Neural progenitor cell (in vitro differentiated cells): ENCODE measurements at regions not wholly inside any gene's neighbourhood (a gene's known extent, or its start where the extent isn't known, plus 50 kb on each side); places are given as distances from the start of the nearest gene placed in this dataset.

Experiments used
- DNase-seq: peaks from one replicate; pipeline ENCODE4 v3.0.0-alpha.2; 2016; ENCODE audit warnings: low spot score
- H2AFZ ChIP-seq: fragments of 200-600 bp; sonication (generic); replicated peaks from 2 replicates; pipeline ENCODE4 v1.6.1; 2016; ENCODE audit warnings: antibody characterized with exemption
- H3F3A ChIP-seq: fragments of 200-600 bp; sonication (generic); 2 replicates; pipeline ENCODE4 v1.6.1; 2016; ENCODE audit warnings: antibody characterized with exemption, low read depth
- H3K27ac ChIP-seq: fragments of 200-600 bp; sonication (generic); 2 replicates; pipeline ENCODE4 v1.5.1; 2016; ENCODE audit warnings: mild to moderate bottlenecking
- H3K27me3 ChIP-seq: fragments of 200-600 bp; sonication (generic); 2 replicates; pipeline ENCODE4 v1.6.1; 2016; ENCODE audit warnings: mild to moderate bottlenecking, moderate library complexity
- H3K36me3 ChIP-seq: fragments of 200-600 bp; sonication (generic); 2 replicates; pipeline ENCODE4 v1.5.1; 2016
- H3K4me1 ChIP-seq: fragments of 200-600 bp; sonication (generic); 2 replicates; pipeline ENCODE4 v1.6.1; 2016; ENCODE audit warnings: mixed run types
- H3K4me2 ChIP-seq: fragments of 200-600 bp; sonication (generic); 2 replicates; pipeline ENCODE4 v1.6.1; 2016
- H3K4me3 ChIP-seq: fragments of 200-600 bp; sonication (generic); 2 replicates; pipeline ENCODE4 v1.5.1; 2016
- H3K79me2 ChIP-seq: fragments of 200-600 bp; sonication (generic); 2 replicates; pipeline ENCODE4 v1.6.1; 2016; ENCODE audit warnings: low read depth
- H3K9ac ChIP-seq: fragments of 200-600 bp; sonication (generic); 2 replicates; pipeline ENCODE4 v1.6.1; 2016
- H3K9me3 ChIP-seq: fragments of 200-600 bp; sonication (generic); 2 replicates; pipeline ENCODE4 v1.5.1; 2016; ENCODE audit warnings: low read depth
- H4K20me1 ChIP-seq: fragments of 200-600 bp; sonication (generic); 2 replicates; pipeline ENCODE4 v1.6.1; 2016; ENCODE audit warnings: low read depth
- H3K27ac Mint-ChIP-seq: 3 replicates; pipeline ENCODE4 v1.8.0; 2021; ENCODE audit warnings: mixed read lengths
- H3K27me3 Mint-ChIP-seq: 2 replicates; pipeline ENCODE4 v1.8.0; 2022; ENCODE audit warnings: low read depth, mild to moderate bottlenecking, inconsistent platforms, moderate library complexity, mixed read lengths; ENCODE audit not compliant: insufficient read depth
- H3K36me3 Mint-ChIP-seq: 3 replicates; pipeline ENCODE4 v1.8.0; 2021; ENCODE audit warnings: mixed read lengths
- H3K4me1 Mint-ChIP-seq: 3 replicates; pipeline ENCODE4 v1.8.0; 2021; ENCODE audit warnings: mixed read lengths
- H3K4me3 Mint-ChIP-seq: 3 replicates; pipeline ENCODE4 v1.8.0; 2021; ENCODE audit warnings: mild to moderate bottlenecking, moderate library complexity, mixed read lengths
- H3K9me3 Mint-ChIP-seq: 3 replicates; pipeline ENCODE4 v1.8.0; 2020; ENCODE audit warnings: mixed read lengths
- CTCF ChIP-seq: fragments of 200-600 bp; sonication (generic); IDR thresholded peaks from 2 replicates; pipeline ENCODE4 v1.5.1; 2017; ENCODE audit warnings: antibody characterized with exemption, mild to moderate bottlenecking
- EZH2 ChIP-seq: fragments of 200-600 bp; sonication (generic); IDR thresholded peaks from 2 replicates; pipeline ENCODE4 v1.6.1; 2017; ENCODE audit warnings: antibody characterized with exemption, mild to moderate bottlenecking, moderate library complexity
- EZH2phosphoT487 ChIP-seq: fragments of 200-600 bp; sonication (generic); IDR thresholded peaks from 2 replicates; pipeline ENCODE4 v1.6.1; 2017; ENCODE audit warnings: antibody characterized with exemption

- Histone ChIP-seq H4K20me1 (no peaks in the 10 kb centered on the region), H3K9ac (no peak overlapping the region), H3K27me3 (no peaks in the 10 kb centered on the region), H3F3A (no peaks in the 10 kb centered on the region), H3K4me1 (no peaks in the 10 kb centered on the region), H3K27ac (no peak overlapping the region), H3K9me3 (peaks cover 4% of the 10 kb centered on the region), H3K36me3 (no peaks in the 10 kb centered on the region), H3K4me2 (no peak overlapping the region), H2AFZ (no peak overlapping the region), H3K79me2 (no peaks in the 10 kb centered on the region), H3K4me3 (no peak overlapping the region)
- Mint-ChIP-seq H3K4me3 (no peak overlapping the region), H3K27ac (no peak overlapping the region), H3K9me3 (peaks cover 6% of the 10 kb centered on the region), H3K36me3 (no peaks in the 10 kb centered on the region), H3K4me1 (no peaks in the 10 kb centered on the region), H3K27me3 (no peaks in the 10 kb centered on the region)
- no peak for TF ChIP-seq EZH2phosphoT487
- DNase-seq: no peak
These were observed 1592.9 kb downstream of the MRPL39 start for GRCh38 chr21:24014381-24014780.

GRCh38 chr21:24011087-24011486, 1596.2 kb downstream of the MRPL39 start:
- Mint-ChIP-seq H3K27me3 (no peaks in the 10 kb centered on the region), H3K4me1 (no peaks in the 10 kb centered on the region), H3K36me3 (no peaks in the 10 kb centered on the region), H3K9me3 (peaks cover 2% of the 10 kb centered on the region), H3K27ac (no peak overlapping the region), H3K4me3 (no peak overlapping the region)
- no peak overlapping the region for H3K9ac ChIP-seq
- no peaks in the 10 kb centered on the region for H3K79me2 ChIP-seq
- H3K27me3 ChIP-seq: no peaks in the 10 kb centered on the region
- TF ChIP-seq EZH2 (no peak), EZH2phosphoT487 (no peak), CTCF (no peak)
- H4K20me1 ChIP-seq: no peaks in the 10 kb centered on the region
- H3K4me3 ChIP-seq: no peak overlapping the region
- no peaks in the 10 kb centered on the region for H3F3A ChIP-seq
- H3K4me2 ChIP-seq: no peak overlapping the region
- H3K36me3 ChIP-seq: no peaks in the 10 kb centered on the region
- no peaks in the 10 kb centered on the region for H3K4me1 ChIP-seq
- DNase-seq: no peak
- no peak overlapping the region for H3K27ac ChIP-seq
- no peak overlapping the region for H2AFZ ChIP-seq
- peaks cover 7% of the 10 kb centered on the region for H3K9me3 ChIP-seq

GRCh38 chr21:24007592-24007991, 1599.7 kb downstream of the MRPL39 start:
- Histone ChIP-seq H3F3A (no peaks in the 10 kb centered on the region), H4K20me1 (no peaks in the 10 kb centered on the region), H3K27me3 (no peaks in the 10 kb centered on the region), H3K27ac (no peak overlapping the region), H3K9ac (no peak overlapping the region), H3K36me3 (no peaks in the 10 kb centered on the region), H3K4me2 (no peak overlapping the region), H3K4me1 (no peaks in the 10 kb centered on the region), H2AFZ (no peak overlapping the region), H3K4me3 (no peak overlapping the region), H3K79me2 (no peaks in the 10 kb centered on the region), H3K9me3 (peaks cover 7% of the 10 kb centered on the region)
- DNase-seq: no peak
- no peaks in the 10 kb centered on the region for H3K36me3 Mint-ChIP-seq
- H3K4me3 Mint-ChIP-seq: no peak overlapping the region
- no peaks in the 10 kb centered on the region for H3K4me1 Mint-ChIP-seq
- peaks cover 21% of the 10 kb centered on the region for H3K9me3 Mint-ChIP-seq
- no peaks in the 10 kb centered on the region for H3K27me3 Mint-ChIP-seq
- TF ChIP-seq CTCF (no peak), EZH2 (no peak), EZH2phosphoT487 (no peak)
- no peak overlapping the region for H3K27ac Mint-ChIP-seq

GRCh38 chr21:23986987-23987386, 1620.3 kb downstream of the MRPL39 start:
- H4K20me1 ChIP-seq: no peaks in the 10 kb centered on the region
- H3K36me3 ChIP-seq: no peaks in the 10 kb centered on the region
- H3K4me3 ChIP-seq: no peak overlapping the region
- no peaks in the 10 kb centered on the region for H3K4me1 ChIP-seq
- H3K79me2 ChIP-seq: no peaks in the 10 kb centered on the region
- no peak overlapping the region for H3K27ac Mint-ChIP-seq
- no peak overlapping the region for H3K4me3 Mint-ChIP-seq
- H2AFZ ChIP-seq: no peak overlapping the region
- no peaks in the 10 kb centered on the region for H3K4me1 Mint-ChIP-seq
- no peak overlapping the region for H3K9ac ChIP-seq
- H3K27me3 Mint-ChIP-seq: no peaks in the 10 kb centered on the region
- no peak for TF ChIP-seq EZH2phosphoT487
- no peak for TF ChIP-seq CTCF
- TF ChIP-seq EZH2: no peak
- H3K36me3 Mint-ChIP-seq: no peaks in the 10 kb centered on the region
- no peak for DNase-seq
- no peak overlapping the region for H3K27ac ChIP-seq
- H3K4me2 ChIP-seq: no peak overlapping the region
- no peaks in the 10 kb centered on the region for H3F3A ChIP-seq
- H3K9me3 Mint-ChIP-seq: peaks cover 14% of the 10 kb centered on the region
- H3K27me3 ChIP-seq: no peaks in the 10 kb centered on the region
- H3K9me3 ChIP-seq: peaks cover 25% of the 10 kb centered on the region
